Globus pallidus (tissue), 1 donor: ENCODE measurements at regions not wholly inside any gene's neighbourhood (a gene's known extent, or its start where the extent isn't known, plus 50 kb on each side); places are given as distances from the start of the nearest gene placed in this dataset.
A peak's percentile ranks its signal among the peaks of the same experiment; 100 is the strongest.
"Not testable (repeated sequence)": the region's sequence is repeated elsewhere in the genome, so short reads cannot be mapped to it uniquely, and the experiment has no call there.

Experiments used
- DNase-seq: peaks from one replicate; pipeline ENCODE4 v3.0.0-alpha.2; 2015; ENCODE audit warnings: low spot score

GRCh38 chr14:46596236-46596635 lies 55.3 kb downstream of the RPL10L start:
- DNase-seq = no peak

- DNase-seq = no peak
These were observed 68.8 kb downstream of the RPL10L start for GRCh38 chr14:46582826-46583225.

- DNase-seq = peak; percentile 21
These were observed 70.4 kb downstream of the RPL10L start for GRCh38 chr14:46581036-46581671.

DNA sequence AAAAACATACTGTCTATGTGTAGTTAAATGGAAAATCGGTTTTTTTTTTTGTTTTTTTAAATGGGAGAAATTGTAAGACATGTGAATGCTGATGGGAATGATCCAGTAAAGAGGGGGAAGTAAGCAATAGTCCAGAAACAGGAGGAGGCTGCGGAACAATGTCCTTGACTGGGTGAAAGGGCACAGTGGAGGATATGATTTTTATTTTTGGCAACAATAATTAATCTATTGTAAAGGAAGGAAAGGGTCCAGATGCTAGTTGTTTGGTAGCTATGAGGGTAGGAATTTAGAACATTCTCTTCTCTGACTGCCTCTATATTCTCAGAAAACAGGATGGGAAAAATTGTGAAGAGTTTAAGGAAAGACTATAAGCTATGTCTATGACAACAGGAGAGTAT lies 76.6 kb downstream of the RPL10L start:
- DNase-seq = no peak

- DNase-seq = no peak
These were observed 77.2 kb downstream of the RPL10L start for GRCh38 chr14:46574221-46574977.

GRCh38 chr14:46573498-46573897 lies 78.1 kb downstream of the RPL10L start:
- no peak for DNase-seq

DNA sequence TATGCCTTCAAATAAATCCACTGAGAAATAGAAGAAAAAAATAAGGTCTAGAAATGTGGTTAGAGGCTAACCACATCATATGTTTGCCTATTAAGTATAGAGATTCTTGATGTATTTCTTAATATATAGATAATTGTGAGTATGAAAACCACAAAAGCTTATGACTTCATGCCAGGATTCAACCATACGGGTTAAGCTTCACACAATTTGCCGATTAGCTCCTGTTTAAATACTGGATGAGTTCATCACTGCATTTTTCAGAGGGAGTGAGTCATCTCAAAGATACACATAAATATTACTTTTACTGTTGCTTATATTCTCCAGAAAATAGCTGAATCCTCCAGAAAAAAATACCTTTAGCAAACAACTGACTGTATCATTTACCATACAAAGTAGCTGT lies 79.6 kb downstream of the RPL10L start:
- no peak for DNase-seq

- DNase-seq = not testable (repeated sequence)
These were observed 83.4 kb downstream of the RPL10L start for GRCh38 chr14:46568161-46568560.

- DNase-seq = no peak
These were observed 100.7 kb downstream of the RPL10L start for GRCh38 chr14:46550836-46551235.

DNA sequence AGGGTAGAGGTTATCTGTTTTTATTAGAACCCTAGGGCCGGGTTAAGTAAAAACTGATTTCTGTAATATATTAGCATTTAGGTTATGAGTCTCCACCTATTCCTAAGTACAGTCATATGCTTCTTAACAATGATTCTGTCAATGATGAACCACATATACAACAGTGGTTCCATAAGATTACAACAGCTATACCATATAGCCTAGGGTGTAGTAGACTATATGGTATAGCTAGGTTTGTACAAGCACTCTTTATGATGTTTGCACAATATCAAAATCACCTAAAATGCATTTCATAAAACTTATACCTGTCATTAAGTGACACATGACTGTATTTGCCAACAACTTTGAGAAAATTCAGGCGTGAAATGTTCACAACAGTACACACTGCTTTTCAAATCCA lies 110.6 kb downstream of the RPL10L start:
- no peak for DNase-seq

DNA sequence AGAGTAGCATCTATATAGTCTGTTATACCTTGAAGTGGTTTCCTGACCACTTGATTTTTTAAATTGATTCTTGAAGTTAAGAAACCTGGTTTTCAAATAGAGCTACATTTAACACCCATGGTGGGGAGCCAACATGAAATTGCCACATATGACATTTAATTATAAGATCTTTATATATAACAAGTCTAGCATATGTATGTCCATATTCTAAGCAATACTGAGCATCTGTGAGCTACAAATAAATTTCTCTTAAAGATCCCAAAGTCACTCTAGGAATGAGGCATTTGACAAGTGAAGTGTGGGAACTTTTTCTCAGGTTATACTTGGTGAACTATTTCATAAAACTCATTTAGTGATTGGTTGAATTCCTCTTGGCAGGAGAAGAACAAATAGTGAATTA lies 132.5 kb downstream of the RPL10L start:
- DNase-seq = no peak

- not testable (repeated sequence) for DNase-seq
These were observed 142.8 kb downstream of the RPL10L start for GRCh38 chr14:46508752-46509151.

- no peak for DNase-seq
These were observed 152.1 kb downstream of the RPL10L start for GRCh38 chr14:46499521-46499920.

GRCh38 chr14:46496409-46496808 lies 155.2 kb downstream of the RPL10L start:
- DNase-seq = no peak

GRCh38 chr14:46490238-46490685 lies 161.3 kb downstream of the RPL10L start:
- DNase-seq = no peak

- DNase-seq = no peak
These were observed 163.2 kb downstream of the RPL10L start for GRCh38 chr14:46488374-46488773.

- no peak for DNase-seq
These were observed 163.8 kb downstream of the RPL10L start for GRCh38 chr14:46487582-46488350.

DNA sequence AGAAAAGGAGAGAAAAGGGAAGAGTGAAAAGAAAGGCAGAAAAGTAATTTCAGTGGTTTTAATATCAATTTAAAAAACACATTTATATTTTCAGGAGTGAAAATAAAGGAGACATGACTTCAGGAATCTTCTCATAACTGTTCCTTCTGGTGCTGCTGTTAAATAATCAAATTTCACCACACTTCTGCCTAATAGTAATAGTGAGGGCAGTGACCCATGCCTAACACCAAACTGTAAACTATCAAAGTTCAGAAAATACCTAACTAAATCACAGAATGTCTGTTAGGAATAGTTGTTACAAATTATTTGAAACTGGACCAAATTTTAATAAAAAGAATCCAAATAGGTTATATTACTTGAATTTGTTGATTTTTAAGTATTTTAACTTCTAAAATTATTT lies 169.4 kb downstream of the RPL10L start:
- DNase-seq = no peak

DNA sequence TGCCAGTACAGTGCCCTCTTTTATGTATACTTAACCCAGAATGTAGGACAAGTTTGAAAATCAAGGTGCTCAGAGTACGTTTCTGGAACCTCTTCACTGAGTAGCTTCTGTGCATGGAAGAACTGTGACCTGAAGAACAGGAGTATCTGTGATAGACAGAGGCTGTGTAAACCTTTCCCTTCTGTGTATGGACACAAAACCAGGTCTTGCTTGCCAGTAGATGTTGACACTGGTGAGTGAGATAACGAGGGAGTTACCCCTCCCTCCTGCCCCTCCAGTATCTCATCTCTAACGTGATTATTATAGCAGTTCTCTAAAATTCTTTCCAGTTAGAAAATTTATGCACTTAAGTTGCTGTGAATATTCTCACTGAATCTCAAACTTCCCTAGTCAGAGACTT lies 170.8 kb downstream of the RPL10L start:
- no peak for DNase-seq

GRCh38 chr14:46472261-46472660 lies 179.3 kb downstream of the RPL10L start:
- DNase-seq = no peak

- DNase-seq = no peak
These were observed 187.2 kb downstream of the RPL10L start for GRCh38 chr14:46464341-46464740.

DNA sequence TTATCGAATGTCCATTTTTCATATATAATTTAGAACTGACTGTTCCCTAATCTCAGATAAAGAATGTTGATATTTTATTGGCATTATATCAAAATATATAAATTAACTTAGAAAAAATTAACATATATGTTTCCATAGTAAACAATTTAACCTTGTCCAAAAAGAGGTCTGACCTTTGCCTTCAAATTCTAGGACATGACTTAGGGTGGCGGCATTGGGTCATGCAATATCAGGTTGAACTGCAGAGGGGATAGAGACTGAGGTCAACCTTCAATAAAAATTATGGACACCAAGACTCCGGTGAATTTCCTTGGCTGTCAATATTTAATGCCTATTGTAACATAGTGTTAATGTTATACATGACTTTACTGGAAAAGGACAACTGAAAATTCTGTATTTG lies 199.8 kb downstream of the RPL10L start:
- no peak for DNase-seq

GRCh38 chr14:46444666-46445065 lies 206.9 kb downstream of the RPL10L start:
- DNase-seq = no peak
